Stimulated activated CD4-positive, alpha-beta T cell treated with anti-CD3 and anti-CD28 coated beads, TNF-alpha, amount 100 ng/mL, for 4 hours (primary cell): ENCODE measurements at regions not wholly inside any gene's neighbourhood (a gene's known extent, or its start where the extent isn't known, plus 50 kb on each side); places are given as distances from the start of the nearest gene placed in this dataset.

ENCODE experiments used
- DNase-seq, 3 experiments: peaks; one replicate each; pipeline ENCODE4 v3.0.0-alpha.2; 2020; ENCODE audit warnings: low read depth in 3 of 3

- DNase-seq, result no peak
Measured at GRCh38 chr5:61686491-61687257, 354.6 kb downstream of the ZSWIM6 start.

GRCh38 chr5:61687371-61687770 is 355.3 kb downstream of the ZSWIM6 start:
- no peak for DNase-seq

DNA sequence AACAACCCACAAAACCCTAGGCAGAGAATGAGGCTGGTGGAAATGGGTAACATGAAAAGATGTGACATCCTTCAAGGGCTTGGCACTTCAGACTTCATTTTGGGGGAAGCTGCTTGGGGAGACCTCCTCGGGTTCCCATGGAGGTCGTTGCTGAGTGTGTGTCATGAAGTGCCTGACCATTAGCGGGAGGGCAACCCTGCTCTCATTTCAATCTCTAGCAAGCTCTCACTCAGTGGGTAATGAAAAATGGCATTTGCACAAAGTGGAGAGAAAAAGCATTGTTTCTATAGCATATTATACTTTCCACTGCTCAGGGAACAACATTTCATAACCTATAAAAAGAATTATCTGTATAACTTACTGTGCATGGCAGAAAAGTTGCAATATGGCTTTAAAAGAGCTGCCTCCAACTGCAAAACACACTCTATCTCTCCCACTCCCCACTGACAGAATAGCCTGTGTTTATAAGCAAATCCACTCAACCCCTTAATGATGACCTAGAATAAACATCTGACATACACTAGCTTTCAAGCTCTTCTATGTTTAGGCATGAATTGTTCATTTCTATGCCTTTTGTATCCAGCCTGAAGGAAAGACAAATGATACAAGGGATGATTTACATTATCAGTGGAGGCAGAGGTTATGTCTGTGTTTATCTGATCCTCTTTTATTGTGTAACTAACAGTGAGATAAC is 357.2 kb downstream of the ZSWIM6 start:
- DNase-seq, result no peak

- no peak for DNase-seq
Measured at GRCh38 chr5:61697809-61698558, 365.9 kb downstream of the ZSWIM6 start.

DNA sequence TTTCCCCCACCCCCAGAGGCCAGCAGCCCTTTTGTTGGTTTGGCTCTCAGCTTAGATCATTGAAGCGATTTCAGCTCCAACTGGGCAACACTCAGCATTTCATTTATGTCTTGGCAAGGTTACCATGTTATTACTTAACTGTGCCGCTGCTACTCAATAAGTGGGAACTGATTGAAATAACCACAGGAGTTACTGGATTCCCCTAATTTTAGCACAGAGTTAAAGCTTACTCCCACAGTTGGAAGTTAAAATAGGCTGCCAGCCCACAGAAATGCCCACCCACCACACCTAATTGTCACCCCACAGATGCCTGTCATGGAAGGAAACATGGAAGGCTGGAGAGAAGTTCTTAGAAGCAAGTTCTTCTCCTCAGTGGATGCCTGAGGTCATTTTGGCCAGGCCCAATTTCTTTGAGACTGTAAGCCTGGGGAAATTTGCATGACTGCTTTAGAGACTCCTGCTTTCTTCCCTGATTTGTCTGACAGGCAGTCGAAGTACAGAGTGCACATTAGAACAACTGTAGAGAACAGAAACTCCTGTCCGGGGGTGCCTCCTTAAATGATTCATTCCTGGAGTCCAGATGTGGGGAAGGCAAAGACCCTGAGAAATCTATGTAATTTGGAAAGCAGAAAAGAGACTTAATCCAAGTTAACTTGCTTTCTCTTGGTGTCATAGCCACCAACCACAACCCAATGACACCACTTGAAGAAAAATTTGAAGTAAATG is 370.0 kb downstream of the ZSWIM6 start:
- DNase-seq, result no peak

DNA sequence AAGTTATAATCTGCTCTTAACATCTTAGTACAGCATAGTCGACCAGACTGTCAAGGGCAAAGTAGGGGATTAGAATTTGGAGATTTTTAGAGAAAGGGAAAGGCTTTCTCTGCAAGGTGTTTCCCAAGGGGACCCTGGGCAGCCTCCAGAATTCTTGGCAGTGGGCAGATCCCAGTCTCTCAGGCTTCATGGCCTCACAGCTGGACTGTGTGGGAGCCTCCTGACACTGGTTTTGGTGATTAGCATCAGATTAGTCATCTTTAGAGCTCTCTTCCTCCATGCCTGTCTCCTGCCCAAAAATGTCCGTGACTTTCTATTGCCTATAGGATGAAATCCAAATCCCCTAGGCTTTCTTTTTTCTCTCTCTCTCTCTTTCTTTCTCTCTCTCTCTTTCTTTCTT is 370.7 kb downstream of the ZSWIM6 start:
- no peak for DNase-seq

DNA sequence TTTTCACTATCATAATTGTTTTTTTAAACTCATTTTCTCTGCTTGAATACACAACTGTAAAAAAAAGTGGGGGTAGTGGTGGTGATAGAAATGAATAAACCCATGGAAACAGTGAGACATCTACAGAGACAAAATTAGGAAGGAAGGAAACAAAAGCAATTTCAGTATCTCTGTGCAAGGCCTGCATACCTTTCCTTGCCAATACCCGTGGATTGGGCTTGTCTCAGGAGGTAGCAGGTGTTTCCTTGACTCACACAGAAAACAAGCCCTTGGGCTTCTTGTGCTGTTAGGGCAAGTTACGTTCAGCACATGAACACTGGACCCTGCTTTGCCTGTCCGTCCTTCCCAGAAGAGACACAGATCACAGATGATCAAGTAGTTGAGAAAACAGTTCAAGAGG is 372.2 kb downstream of the ZSWIM6 start:
- DNase-seq, result no peak

GRCh38 chr5:61706751-61707150 is 374.7 kb downstream of the ZSWIM6 start:
- no peak for DNase-seq

DNA sequence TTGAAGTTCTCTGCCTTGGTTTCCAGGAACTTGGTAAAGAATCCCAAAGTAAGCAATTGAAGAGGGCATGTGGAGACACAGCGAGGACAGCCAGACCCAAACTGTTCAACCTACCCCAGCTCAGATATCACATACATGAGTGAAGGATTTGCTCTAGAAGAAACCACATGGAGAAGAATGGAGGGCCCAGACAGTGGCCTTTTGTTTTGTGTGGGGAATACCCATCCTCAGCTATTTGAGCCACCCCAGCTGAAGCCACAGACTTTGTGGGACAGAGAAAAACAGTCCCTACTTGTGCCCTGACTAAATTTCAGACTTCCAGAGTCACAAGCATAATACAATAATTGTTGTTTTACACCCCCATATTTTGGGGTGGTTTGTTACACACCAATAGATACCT is 387.1 kb downstream of the ZSWIM6 start:
- no peak for DNase-seq

- no peak for DNase-seq
Measured at GRCh38 chr5:61720829-61721228, 388.8 kb downstream of the ZSWIM6 start.

GRCh38 chr5:61724102-61724501 is 392.0 kb downstream of the ZSWIM6 start:
- no peak for DNase-seq

GRCh38 chr5:61728287-61728686 is 396.2 kb downstream of the ZSWIM6 start:
- no peak for DNase-seq

- DNase-seq, result no peak
Measured at GRCh38 chr5:61730866-61731265, 398.8 kb downstream of the ZSWIM6 start.

DNA sequence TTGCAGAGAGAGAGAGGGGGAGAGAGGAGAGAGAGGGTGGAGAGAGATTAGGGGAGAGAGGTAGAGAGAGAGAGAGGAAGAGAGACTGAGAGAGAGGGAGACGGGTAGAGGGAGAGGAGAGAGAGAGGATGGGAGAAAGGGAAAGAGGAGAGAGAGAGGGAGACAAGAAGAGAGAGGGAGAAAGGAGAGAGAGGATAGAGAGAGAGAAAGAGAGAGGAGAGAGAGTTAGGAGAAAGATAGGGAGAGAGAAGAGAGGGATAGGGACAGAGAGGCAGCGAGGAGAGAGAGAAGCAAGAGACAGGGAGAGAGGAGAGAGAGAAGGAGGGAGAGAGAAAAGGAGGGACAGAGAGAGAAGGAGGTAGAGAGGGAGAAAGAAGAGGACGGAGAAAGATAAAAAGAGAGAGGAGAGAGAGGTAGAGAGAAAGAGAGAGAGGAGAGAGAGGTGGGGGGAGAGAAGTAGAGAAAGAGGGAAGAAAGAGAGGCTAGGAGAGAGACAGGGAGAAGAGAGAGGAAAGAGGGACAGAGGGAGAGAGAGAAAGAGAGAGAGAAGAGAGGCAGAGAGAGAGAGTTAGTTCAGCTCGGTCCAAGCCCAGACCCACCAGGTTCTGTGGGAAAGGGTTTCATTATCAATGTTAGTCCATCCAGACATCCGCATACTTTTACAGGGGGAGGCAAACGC is 399.3 kb downstream of the ZSWIM6 start:
- no peak for DNase-seq

DNA sequence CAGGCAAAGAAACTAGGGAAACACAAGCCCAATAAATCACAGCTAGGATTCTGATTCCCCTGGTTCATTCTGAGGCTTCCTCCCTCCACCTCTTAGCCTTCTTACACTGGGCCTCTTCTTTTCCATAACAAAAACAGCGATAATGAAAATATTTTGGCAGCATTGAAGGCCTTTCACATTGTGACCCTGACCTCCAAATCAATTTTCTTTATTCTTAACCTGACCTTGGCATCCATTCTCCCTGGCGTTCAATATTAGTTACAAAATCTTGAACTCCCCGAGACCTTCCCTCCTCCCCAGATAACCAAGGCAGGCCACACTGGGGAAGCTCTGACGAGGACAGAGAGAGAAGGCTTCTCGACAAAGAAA is 399.9 kb downstream of the ZSWIM6 start:
- DNase-seq, result no peak

DNA sequence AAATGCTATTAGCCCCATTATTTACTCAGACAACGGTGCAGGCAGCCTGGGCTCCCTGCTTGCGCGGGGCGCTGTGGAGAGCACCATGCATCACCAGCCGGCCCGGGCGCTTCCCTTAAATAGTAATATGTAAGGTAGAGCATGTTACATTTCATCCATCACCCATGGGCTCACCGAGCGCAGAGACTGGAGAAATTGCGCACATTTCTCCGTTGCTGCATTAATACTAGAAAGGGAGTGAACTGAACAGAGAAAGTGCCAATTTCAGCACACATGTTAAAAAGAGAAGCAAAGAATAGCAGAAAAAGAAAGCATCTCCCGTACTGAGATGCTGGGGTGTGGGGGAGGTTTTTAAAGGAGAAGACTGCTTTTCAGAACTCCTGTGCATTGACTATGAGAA is 400.3 kb downstream of the ZSWIM6 start:
- no peak for DNase-seq

DNA sequence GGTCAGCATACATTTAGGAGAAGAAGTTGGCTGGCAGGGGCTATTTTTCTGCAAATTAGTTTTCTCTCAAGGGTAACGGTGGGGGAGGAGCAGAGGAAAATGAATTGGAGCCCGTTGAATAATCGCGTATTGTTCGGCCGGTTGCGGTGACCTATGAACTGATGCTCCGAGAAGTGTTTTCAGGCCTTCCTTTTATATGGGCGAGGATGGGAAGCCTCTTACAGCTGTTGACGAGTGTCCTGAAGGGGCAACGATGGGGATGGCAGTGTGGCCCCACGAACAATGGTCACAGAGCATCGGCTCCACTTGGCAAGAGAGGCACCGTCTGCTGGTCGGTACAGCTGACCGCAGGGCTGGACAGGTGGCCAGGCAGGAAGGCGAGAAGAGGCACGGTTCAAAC is 400.7 kb downstream of the ZSWIM6 start:
- DNase-seq, result no peak

GRCh38 chr5:61734001-61734400 is 401.9 kb downstream of the ZSWIM6 start:
- DNase-seq, result no peak

DNA sequence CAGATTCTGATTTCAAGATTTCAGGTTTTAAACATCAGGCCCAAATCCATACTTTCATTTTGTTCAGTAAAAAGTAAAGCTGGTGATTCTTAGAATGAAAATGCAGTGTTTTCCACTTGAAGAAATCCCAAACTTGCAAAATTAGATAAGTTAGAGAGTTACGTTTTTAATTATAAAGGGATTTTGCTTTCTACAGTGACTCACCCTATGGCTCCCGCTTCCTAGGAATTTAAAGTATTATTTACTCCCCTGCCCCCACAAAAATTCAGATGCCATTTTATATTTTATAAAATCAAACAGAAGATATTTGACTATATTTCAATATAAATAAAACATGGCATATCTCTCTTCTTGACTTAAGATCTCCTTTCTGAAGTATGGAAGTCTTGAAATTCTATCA is 402.9 kb downstream of the ZSWIM6 start:
- no peak for DNase-seq

DNA sequence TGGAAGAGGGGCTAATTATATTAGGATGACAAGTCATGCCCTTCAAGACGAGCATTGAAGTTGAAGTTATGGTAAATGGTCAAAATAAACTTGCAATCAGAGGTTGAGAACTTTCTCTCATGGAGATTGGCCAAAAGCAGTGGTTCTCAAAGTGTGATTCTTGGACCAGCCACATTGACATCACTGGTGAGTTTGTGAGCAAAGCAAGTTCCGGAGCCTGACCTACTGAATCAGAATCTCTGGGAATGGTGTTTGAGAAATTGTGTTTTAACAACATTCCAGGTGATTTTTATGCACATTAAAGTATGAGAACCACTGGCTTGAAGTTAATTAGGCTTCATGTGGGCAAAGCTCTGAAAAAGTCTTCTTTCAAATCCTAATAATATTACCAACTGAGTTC is 403.5 kb downstream of the ZSWIM6 start:
- DNase-seq, result no peak

DNA sequence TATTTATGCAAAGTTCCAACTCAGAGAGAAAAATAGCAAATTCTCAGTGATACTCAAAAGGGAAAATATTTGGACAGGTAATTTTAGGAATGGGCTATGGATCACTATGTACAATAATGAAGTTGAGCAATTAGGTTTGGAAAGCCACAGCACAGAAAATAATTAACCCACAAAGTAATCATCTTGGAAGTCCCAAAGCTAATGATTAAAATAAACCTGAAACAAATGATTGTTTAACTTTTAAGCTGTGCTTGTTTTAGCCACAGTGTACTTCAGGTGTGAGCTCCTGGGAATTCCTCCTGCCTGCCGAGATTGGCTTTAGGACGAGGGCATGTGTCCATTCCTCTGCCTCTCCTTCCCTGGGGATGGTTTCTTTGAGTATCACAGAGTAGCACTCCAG is 403.9 kb downstream of the ZSWIM6 start:
- DNase-seq, result no peak
